ENCODE measurements at regions not wholly inside any gene's neighbourhood (a gene's known extent, or its start where the extent isn't known, plus 50 kb on each side); places are given as distances from the start of the nearest gene placed in this dataset.

GRCh38 chr3:59522550-59522949, 472.7 kb upstream of the CFAP20DC start:
- TF ChIP-seq FOXP2 (optimal IDR thresholded peaks at IDR 0.05; ENCODE audit: borderline replicate concordance, extremely low read depth, extremely low read length, insufficient read depth) (no peak), POLR2AphosphoS5 (IDR thresholded peaks at IDR 0.05; ENCODE audit: low read depth, low read length) (no peak), REST (IDR thresholded peaks at IDR 0.05; ENCODE audit: insufficient read depth in 1 of 2, low read depth in 2 of 2, low read length in 2 of 2) (no peak), SIN3A (IDR thresholded peaks at IDR 0.05; ENCODE audit: borderline replicate concordance, insufficient read depth, low read length) (no peak), TAF1 (IDR thresholded peaks at IDR 0.05; ENCODE audit: borderline replicate concordance, insufficient read depth, low read length) (no peak)

GRCh38 chr3:59519094-59519493, 469.3 kb upstream of the CFAP20DC start:
- TF ChIP-seq SIN3A (IDR thresholded peaks at IDR 0.05; ENCODE audit: borderline replicate concordance, insufficient read depth, low read length) (no peak), POLR2AphosphoS5 (IDR thresholded peaks at IDR 0.05; ENCODE audit: low read depth, low read length) (no peak), REST (IDR thresholded peaks at IDR 0.05; ENCODE audit: insufficient read depth in 1 of 2, low read depth in 2 of 2, low read length in 2 of 2) (no peak), TAF1 (IDR thresholded peaks at IDR 0.05; ENCODE audit: borderline replicate concordance, insufficient read depth, low read length) (no peak), FOXP2 (optimal IDR thresholded peaks at IDR 0.05; ENCODE audit: borderline replicate concordance, extremely low read depth, extremely low read length, insufficient read depth) (no peak)

- TF ChIP-seq POLR2AphosphoS5 (IDR thresholded peaks at IDR 0.05; ENCODE audit: low read depth, low read length) (no peak), TAF1 (IDR thresholded peaks at IDR 0.05; ENCODE audit: borderline replicate concordance, insufficient read depth, low read length) (no peak), SIN3A (IDR thresholded peaks at IDR 0.05; ENCODE audit: borderline replicate concordance, insufficient read depth, low read length) (no peak), REST (IDR thresholded peaks at IDR 0.05; ENCODE audit: insufficient read depth in 1 of 2, low read depth in 2 of 2, low read length in 2 of 2) (no peak), FOXP2 (optimal IDR thresholded peaks at IDR 0.05; ENCODE audit: borderline replicate concordance, extremely low read depth, extremely low read length, insufficient read depth) (no peak)
These were observed 468.6 kb upstream of the CFAP20DC start for GRCh38 chr3:59518283-59519055.

- TF ChIP-seq FOXP2 (optimal IDR thresholded peaks at IDR 0.05; ENCODE audit: borderline replicate concordance, extremely low read depth, extremely low read length, insufficient read depth) (no peak), POLR2AphosphoS5 (IDR thresholded peaks at IDR 0.05; ENCODE audit: low read depth, low read length) (no peak), TAF1 (IDR thresholded peaks at IDR 0.05; ENCODE audit: borderline replicate concordance, insufficient read depth, low read length) (no peak), REST (IDR thresholded peaks at IDR 0.05; ENCODE audit: insufficient read depth in 1 of 2, low read depth in 2 of 2, low read length in 2 of 2) (no peak), SIN3A (IDR thresholded peaks at IDR 0.05; ENCODE audit: borderline replicate concordance, insufficient read depth, low read length) (no peak)
These were observed 467.6 kb upstream of the CFAP20DC start for GRCh38 chr3:59517388-59517787.
